Kidney (tissue), 13 donors: ENCODE measurements at regions not wholly inside any gene's neighbourhood (a gene's known extent, or its start where the extent isn't known, plus 50 kb on each side); places are given as distances from the start of the nearest gene placed in this dataset.
A peak's percentile ranks its signal among the peaks of the same experiment; 100 is the strongest.

Source experiments
- DNase-seq, 5 donors: peaks; one replicate each; pipeline ENCODE4 v3.0.0-alpha.2; 2013 to 2020
- FAIRE-seq: peaks from 2 replicates; lab custom pipeline; 2012; peaks lifted over from hg19 to GRCh38; lab: Jason Lieb, UNC
- H3K27ac ChIP-seq, 2 donors: one replicate each; pipeline ENCODE4 v1.7.0; 2013; ENCODE audit warnings: low read depth in 2 of 2, low read length in 2 of 2, inconsistent platforms in 1 of 2
- H3K27me3 ChIP-seq: one replicate; pipeline ENCODE4 v1.7.1; 2013; ENCODE audit warnings: low read length, inconsistent platforms; ENCODE audit not compliant: control insufficient read depth, insufficient read depth
- H3K36me3 ChIP-seq, 3 donors: one replicate each; pipeline versions ENCODE4 v1.7.0 to v1.7.1; 2013; ENCODE audit warnings: low read length in 3 of 3, control low read depth in 1 of 3, inconsistent platforms in 1 of 3; ENCODE audit not compliant: insufficient read depth in 3 of 3, control insufficient read depth in 2 of 3
- H3K4me1 ChIP-seq, 3 donors: one replicate each; pipeline versions ENCODE4 v1.7.0 to v1.7.1; 2013; ENCODE audit warnings: low read length in 3 of 3, inconsistent platforms in 1 of 3, low read depth in 1 of 3; ENCODE audit not compliant: control insufficient read depth in 2 of 3, insufficient read depth in 2 of 3
- H3K4me3 ChIP-seq, 3 donors: one replicate each; pipeline versions ENCODE4 v1.7.0 to v1.8.1; 2013; ENCODE audit warnings: low read length in 3 of 3, control low read depth in 1 of 3, inconsistent platforms in 1 of 3
- H3K9ac ChIP-seq, 3 donors: one replicate each; pipeline versions ENCODE4 v1.7.0 to v1.7.1; 2013; ENCODE audit warnings: low read length in 3 of 3, control low read depth in 1 of 3, inconsistent platforms in 1 of 3
- H3K9me3 ChIP-seq, 3 donors: one replicate each; pipeline versions ENCODE4 v1.7.0 to v1.7.1; 2013; ENCODE audit warnings: low read length in 3 of 3, control low read depth in 1 of 3, inconsistent platforms in 1 of 3; ENCODE audit not compliant: control insufficient read depth in 2 of 3, insufficient read depth in 1 of 3
- CTCF ChIP-seq: IDR thresholded peaks from 3 replicates; pipeline ENCODE4 v1.5.1; 2012; ENCODE audit warnings: mild to moderate bottlenecking, moderate library complexity, borderline replicate concordance; ENCODE audit not compliant: insufficient read depth; ENCODE audit errors: extremely low read depth
- intact Hi-C: fragments of 100-400 bp; cut with DNase I; formaldehyde crosslinking; loops from one replicate; pipeline ENCODE4 v1.11.1; 2022
- donor health status: control.
- donor health status: control.
- donor health status: control.
- donor health status: control.
- donor health status: control.
- donor health status: DM: yes; HTN: yes; CAD: no.
- donor health status: Normal renal cell carcinoma (clear cell type).

- Histone ChIP-seq H3K9me3 (no peaks in the 10 kb centered on the region), H3K27ac (no peak overlapping the region), H3K4me1 (no peaks in the 10 kb centered on the region), H3K36me3 (no peaks in the 10 kb centered on the region), H3K4me3 (no peak overlapping the region), H3K9ac (no peak overlapping the region), H3K27me3 (no peaks in the 10 kb centered on the region)
- FAIRE-seq: no peak
- peak in 1 of 5 donors; percentile 28 for DNase-seq
- no peak for TF ChIP-seq CTCF
- intact Hi-C loops: no loop called here
These were observed 143.4 kb downstream of the CTTN start for GRCh38 chr11:70541699-70542098.

DNA sequence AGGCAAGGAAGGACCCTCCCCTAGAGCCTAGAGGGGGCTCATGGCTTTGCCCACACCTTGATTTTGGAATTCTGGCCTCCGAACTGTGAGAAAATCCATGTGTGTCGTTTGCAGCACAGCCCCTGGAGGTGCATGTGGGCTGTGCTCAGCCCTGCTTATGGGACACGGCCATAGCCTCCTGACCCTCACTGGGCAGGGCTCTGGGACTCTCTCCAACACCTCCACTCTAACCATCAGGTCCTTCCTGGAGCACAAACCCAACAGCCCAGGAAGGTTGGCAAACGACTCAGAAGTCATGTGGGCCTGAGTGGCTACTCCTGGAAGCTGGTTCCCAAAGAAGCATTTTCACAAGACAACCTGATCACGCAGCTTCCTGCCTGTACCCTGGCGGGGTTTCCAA lies 144.1 kb downstream of the CTTN start:
- Histone ChIP-seq H3K4me1 (no peaks in the 10 kb centered on the region), H3K9me3 (no peaks in the 10 kb centered on the region), H3K4me3 (no peak overlapping the region), H3K9ac (no peak overlapping the region), H3K27ac (no peak overlapping the region), H3K27me3 (no peaks in the 10 kb centered on the region), H3K36me3 (no peaks in the 10 kb centered on the region)
- no peak for FAIRE-seq
- intact Hi-C loops: no loop called here
- DNase-seq: no peak
- TF ChIP-seq CTCF: no peak

- H3K4me1 ChIP-seq: no peaks in the 10 kb centered on the region
- H3K27ac ChIP-seq: no peak overlapping the region
- intact Hi-C loops: no loop called here
- no peak overlapping the region for H3K9ac ChIP-seq
- H3K36me3 ChIP-seq: no peaks in the 10 kb centered on the region
- TF ChIP-seq CTCF: no peak
- no peak for FAIRE-seq
- no peak overlapping the region for H3K4me3 ChIP-seq
- peak in 1 of 5 donors; percentile 45 for DNase-seq
- H3K9me3 ChIP-seq: no peaks in the 10 kb centered on the region
- H3K27me3 ChIP-seq: no peaks in the 10 kb centered on the region
These were observed 144.5 kb downstream of the CTTN start for GRCh38 chr11:70542811-70543210.

GRCh38 chr11:70543611-70544010 lies 145.3 kb downstream of the CTTN start:
- Histone ChIP-seq H3K9ac (no peak overlapping the region), H3K4me3 (no peak overlapping the region), H3K4me1 (no peaks in the 10 kb centered on the region), H3K27me3 (no peaks in the 10 kb centered on the region), H3K9me3 (no peaks in the 10 kb centered on the region), H3K27ac (no peak overlapping the region), H3K36me3 (no peaks in the 10 kb centered on the region)
- TF ChIP-seq CTCF: no peak
- DNase-seq (peak in 1 of 5 donors; percentile 40), FAIRE-seq (no peak)
- intact Hi-C loops: no loop called here
